ENCODE measurements at regions not wholly inside any gene's neighbourhood (a gene's known extent, or its start where the extent isn't known, plus 50 kb on each side); places are given as distances from the start of the nearest gene placed in this dataset.
"Not testable (repeated sequence)": the region's sequence is repeated elsewhere in the genome, so short reads cannot be mapped to it uniquely, and the experiment has no call there.

- no peak for DNase-seq (ENCODE audit: low read depth in 2 of 2)
Measured at GRCh38 chr12:118536306-118536906, 160.1 kb downstream of the SUDS3 start.

DNA sequence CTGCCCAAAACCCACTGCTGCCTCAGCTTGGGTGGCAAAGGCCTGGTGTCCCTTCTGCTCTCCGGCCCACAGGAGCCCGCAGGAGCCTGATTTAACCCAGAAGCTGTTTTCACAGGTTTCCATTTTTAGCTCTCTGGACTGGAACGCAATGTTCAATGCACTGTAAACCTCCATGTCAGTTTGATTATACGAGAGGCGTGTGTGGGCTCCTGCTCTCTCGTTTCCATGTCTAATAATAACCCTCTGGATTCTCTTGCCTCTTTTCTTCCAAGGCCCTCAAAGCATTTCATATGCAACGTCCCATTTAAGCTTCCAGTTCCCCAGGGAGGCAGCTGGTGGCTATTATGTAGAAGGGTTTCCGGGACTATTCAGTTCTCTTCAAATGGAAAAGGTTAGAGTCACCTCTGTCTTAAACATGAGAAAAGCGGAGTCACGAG, 161.1 kb downstream of the SUDS3 start:
- no peak for DNase-seq (ENCODE audit: low read depth in 2 of 2)

GRCh38 chr12:118541071-118541470, 164.7 kb downstream of the SUDS3 start:
- no peak for DNase-seq (ENCODE audit: low read depth in 2 of 2)

DNA sequence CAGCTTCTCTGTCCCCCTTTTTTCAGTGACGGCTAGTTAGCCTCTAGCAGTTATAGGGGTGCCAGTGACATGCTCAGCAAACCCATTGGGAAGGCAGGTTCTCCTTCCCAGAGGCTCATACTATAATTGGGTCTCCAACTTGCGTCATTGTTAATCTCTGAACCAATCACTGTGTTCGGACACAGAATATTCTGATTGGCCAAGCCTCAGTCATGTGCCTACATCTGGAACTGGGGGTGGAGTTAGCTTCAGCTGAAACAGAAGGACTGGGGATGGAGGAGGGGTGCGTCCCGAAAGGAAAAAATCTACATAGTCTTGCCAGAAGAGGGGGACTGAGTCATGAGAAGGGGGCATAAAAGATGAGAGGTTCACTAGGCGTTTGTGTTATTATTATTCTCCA, 165.6 kb downstream of the SUDS3 start:
- no peak for DNase-seq (ENCODE audit: low read depth in 2 of 2)

GRCh38 chr12:118543651-118544050, 167.3 kb downstream of the SUDS3 start:
- no peak for DNase-seq (ENCODE audit: low read depth in 2 of 2)

- DNase-seq (ENCODE audit: low read depth in 2 of 2), result no peak
Measured at GRCh38 chr12:118544569-118544968, 168.2 kb downstream of the SUDS3 start.

DNA sequence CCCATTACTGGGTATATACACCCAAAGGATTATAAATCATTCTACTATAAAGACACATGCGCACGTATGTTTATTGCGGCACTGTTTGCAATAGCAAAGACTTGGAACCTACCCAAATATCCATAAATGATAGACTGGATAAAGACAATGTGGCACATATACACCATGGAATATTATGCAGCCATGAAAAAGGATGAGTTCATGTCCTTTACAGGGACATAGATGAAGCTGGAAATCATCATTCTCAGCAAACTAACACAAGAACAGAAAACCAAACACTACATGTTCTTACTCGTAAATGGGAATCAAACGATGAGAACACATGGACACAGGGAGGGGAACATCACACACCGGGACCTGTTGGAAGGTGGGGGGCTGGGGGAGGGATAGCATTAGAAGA, 171.3 kb downstream of the SUDS3 start:
- DNase-seq (ENCODE audit: low read depth in 2 of 2), result not testable (repeated sequence)

- DNase-seq (ENCODE audit: low read depth in 2 of 2), result no peak
Measured at GRCh38 chr12:118548887-118549509, 172.6 kb downstream of the SUDS3 start.

DNA sequence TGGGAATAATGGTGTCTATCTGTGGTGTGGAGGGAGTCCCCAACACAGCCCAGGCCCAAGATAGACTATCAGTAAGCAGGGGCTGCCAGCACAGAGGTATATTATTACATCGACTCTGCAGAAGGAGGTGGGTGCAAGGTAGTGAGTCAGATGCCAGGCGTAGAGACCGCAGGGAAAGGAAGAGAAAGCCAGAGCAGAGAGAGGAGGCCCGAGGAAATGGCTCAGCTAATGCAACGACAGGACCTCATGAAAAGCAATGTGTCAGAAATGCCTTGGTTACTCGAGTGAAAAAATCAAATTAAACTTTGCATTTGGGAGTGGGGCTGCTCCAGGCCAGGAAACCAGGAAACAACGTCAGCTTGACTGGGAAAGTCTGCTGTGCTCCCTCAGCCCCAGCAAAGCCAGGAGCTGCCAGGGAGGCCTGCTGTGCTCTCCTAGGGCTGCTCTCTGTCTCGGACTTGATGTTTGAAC, 173.2 kb downstream of the SUDS3 start:
- no peak for DNase-seq (ENCODE audit: low read depth in 2 of 2)

DNA sequence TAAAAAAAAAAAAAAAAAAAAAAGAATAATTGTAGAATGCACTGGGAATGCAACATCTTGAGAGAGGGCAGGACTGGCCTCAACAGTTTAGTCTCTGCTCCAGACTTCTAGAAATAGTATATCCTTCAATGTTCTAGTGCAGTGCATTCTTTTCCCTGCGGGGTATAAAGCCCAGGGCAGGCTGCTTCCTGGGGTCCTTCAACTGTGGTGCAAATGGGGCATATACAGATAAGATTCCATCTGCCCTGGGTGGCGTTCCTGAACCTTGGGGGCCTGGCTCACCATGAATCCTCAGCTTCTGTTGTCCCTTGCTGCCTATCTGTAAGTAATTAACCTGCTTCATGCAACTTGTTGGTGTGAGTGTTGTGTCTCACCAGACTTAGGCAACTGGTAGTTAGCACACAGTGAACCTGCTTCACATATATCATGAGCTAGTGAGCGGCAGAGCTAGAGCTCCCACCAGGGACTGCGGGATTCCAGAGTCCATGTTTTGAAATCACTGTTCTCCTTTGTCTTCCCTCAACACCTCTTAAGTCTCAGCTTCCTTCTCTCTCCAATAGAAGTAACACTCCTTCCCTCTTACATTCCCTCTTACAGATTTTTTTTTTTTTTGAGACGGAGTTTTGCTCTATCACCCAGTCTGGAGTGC, 177.6 kb downstream of the SUDS3 start:
- DNase-seq (ENCODE audit: low read depth in 2 of 2), result no peak

DNA sequence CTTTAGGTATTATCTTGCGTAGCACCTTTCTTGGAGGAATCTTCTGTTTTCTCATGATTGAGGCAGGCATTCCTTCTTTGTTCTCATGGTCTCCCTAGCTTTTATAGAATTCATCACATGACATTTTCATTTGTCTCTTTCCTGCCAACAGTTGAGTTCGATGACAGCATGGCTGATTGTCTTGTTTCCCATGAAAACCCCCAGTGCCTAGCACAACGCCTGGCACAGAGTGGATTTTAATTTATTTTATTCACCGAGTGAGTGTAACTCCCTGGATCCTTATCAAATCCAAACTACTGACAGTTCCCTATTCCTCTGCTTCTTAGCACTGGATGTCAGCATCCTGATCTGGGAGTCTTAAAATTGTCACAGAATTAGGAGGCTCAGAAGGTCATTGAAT, 182.6 kb downstream of the SUDS3 start:
- DNase-seq (ENCODE audit: low read depth in 2 of 2), result no peak

DNA sequence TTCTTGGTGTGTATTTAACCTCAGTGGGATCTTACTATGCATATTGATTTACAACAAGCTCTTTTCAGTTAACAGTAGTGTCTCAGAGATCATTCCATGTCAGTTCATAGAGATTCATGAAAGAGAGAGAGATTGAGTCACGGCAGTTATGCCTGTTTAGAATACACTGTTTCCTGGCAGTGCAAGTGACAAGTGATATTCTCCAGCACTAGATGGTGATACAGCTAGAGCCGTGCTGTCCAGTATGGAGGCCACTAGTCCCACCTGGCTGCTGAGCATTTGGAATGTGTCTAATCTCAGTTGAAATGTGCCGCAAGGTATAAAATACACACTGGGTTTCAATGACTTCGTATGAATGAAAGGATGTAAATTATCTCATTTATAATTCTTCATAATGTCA, 184.4 kb downstream of the SUDS3 start:
- DNase-seq (ENCODE audit: low read depth in 2 of 2), result no peak

GRCh38 chr12:118571730-118572129, 195.4 kb downstream of the SUDS3 start:
- DNase-seq (ENCODE audit: low read depth in 2 of 2), result no peak

- no peak for DNase-seq (ENCODE audit: low read depth in 2 of 2)
Measured at GRCh38 chr12:118574288-118574687, 197.9 kb downstream of the SUDS3 start.

DNA sequence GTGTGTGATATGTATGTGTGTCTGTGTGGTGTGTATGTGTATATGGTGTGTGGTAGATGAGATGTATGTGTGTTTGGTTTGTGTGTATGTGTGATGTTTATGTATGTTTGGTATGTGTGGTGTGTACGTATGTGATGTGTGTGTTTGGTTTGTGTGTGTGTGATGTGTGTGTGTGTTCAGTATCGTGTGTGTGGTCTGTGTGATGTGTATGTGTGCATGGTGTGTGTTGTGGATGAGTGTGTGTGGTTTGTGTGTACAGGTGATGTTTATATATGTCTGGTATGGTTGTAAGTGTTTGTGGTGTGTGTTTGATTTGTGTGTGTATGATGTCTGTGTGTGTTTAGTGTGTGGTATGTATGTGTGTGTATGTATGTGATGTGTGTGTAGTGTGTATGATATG, 199.4 kb downstream of the SUDS3 start:
- DNase-seq (ENCODE audit: low read depth in 2 of 2), result no peak

GRCh38 chr12:118581371-118581770, 205.0 kb downstream of the SUDS3 start:
- no peak for DNase-seq (ENCODE audit: low read depth in 2 of 2)

DNA sequence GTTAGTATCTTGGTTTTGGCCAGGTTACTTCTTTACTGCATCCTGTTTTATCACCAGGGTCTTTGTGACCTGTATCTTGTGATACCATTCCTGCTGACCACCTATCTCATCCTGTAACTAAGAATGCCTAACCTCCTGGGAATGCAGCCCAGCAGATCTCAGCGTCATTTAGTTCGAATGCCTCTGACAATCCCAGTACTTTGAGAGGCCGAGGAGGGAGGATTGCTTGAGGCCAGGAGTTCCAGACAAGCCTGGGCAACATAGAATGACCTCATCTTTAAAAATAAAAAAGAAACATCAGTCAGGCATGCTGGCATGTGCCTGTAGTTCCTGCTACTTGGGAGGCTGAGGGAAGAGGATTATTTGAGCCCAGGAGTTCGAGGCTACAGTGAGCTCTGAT, 206.5 kb downstream of the SUDS3 start:
- DNase-seq (ENCODE audit: low read depth in 2 of 2), result no peak

DNA sequence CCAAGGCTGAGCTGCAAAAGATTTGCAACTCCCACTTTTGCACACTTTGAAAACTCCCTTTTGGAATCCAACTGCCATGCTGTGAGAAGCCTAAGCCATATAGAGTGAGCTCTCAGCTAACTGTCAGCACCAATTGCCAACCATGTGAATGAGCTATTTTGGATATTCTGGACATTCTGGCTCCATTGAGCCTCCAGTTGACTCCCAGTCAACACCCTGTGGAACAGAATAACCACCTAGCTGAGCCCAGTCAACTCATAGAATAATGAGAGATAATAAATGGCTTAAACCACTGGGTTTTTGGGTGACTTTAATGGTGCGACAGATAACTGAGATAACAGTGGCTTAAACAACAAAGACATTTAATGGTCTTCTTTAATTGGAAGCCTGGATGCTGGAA, 210.1 kb downstream of the SUDS3 start:
- no peak for DNase-seq (ENCODE audit: low read depth in 2 of 2)

GRCh38 chr12:118589162-118589561, 212.8 kb downstream of the SUDS3 start:
- no peak for DNase-seq (ENCODE audit: low read depth in 2 of 2)

DNA sequence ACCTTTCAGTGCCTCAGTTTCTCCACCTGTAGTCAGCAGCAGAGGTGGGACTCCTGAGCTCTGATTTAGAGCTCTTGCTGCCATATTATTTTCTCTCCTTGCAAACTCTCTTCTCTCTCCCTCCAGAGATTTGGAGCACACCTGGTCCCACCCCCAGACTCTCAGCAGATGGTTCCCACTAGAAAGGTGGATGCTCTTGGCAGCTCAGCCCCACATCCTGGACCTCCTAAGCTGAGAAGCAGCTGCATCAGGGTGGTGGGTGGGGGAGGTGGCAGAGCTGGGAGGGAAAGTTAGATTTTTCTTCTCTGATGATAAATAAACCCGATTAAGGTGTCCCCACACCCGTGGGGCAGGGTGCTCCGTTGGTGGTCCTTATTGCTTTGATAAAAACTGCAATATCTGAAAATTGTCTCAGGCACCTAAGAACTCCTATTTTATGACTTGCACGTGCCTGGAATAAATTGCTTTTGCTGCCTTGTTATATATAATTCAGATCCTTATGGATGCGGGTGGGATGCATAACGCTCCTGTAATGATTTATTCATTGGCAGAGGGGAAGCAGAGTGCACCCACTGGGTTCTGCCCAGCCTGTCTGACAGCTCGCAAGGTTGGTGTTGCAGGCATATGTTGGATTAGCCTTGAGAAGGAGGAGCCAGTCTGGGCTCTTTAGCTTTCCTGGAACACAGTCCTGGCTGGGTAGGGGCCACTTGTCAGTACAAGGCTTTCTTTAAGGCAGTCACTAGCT, 214.2 kb downstream of the SUDS3 start:
- no peak for DNase-seq (ENCODE audit: low read depth in 2 of 2)

- no peak for DNase-seq (ENCODE audit: low read depth in 2 of 2)
Measured at GRCh38 chr12:118603610-118604361, 227.4 kb downstream of the SUDS3 start.

GRCh38 chr12:118606690-118607089, 230.3 kb downstream of the SUDS3 start:
- no peak for DNase-seq (ENCODE audit: low read depth in 2 of 2)
